SK-N-SH (cell line): ENCODE measurements at regions not wholly inside any gene's neighbourhood (a gene's known extent, or its start where the extent isn't known, plus 50 kb on each side); places are given as distances from the start of the nearest gene placed in this dataset.

ENCODE experiments used
- CTCF ChIA-PET: fragments of 300-600, 350-600 bp; formaldehyde crosslinking; extraction: SDS; loops from one replicate; lab custom pipeline; 2021; lab: Yijun Ruan, JAX
- POLR2A ChIA-PET: fragments of 350-600 bp; sonication (Branson Sonifier 250); formaldehyde crosslinking; extraction: SDS; loops from one replicate; lab custom pipeline; 2020; ENCODE audit warnings: antibody characterized with exemption, inconsistent platforms; lab: Yijun Ruan, JAX
- DNase-seq: peaks from one replicate; pipeline ENCODE4 v3.0.0; 2012
- H2AFZ ChIP-seq: fragments of 200-600 bp; sonication (generic); 2 replicates; pipeline ENCODE4 v1.8.1; 2016; ENCODE audit warnings: antibody characterized with exemption, mild to moderate bottlenecking, low read depth
- H3F3A ChIP-seq: fragments of 200-600 bp; sonication (generic); replicated peaks from 2 replicates; pipeline ENCODE3; 2016; ENCODE audit warnings: antibody characterized with exemption, mild to moderate bottlenecking; ENCODE audit not compliant: insufficient read depth
- H3K27ac ChIP-seq, 2 experiments: fragments of 200-500 bp in 1 of 2; fragments of 200-600 bp in 1 of 2; sonication (Bioruptor generic) in 1 of 2; sonication (generic), shearing (Covaris generic) in 1 of 2; 2 replicates each; pipeline versions ENCODE4 v1.5.1 to v1.6.1; 2014 to 2016; ENCODE audit warnings: low read depth in 2 of 2, inconsistent platforms in 1 of 2, low read length in 1 of 2, mild to moderate bottlenecking in 1 of 2, mixed read lengths in 1 of 2
- H3K27me3 ChIP-seq: fragments of 200-600 bp; sonication (generic), shearing (Covaris generic); 2 replicates; pipeline ENCODE4 v1.6.1; 2016; ENCODE audit warnings: mixed run types; ENCODE audit not compliant: insufficient read depth
- H3K36me3 ChIP-seq, 2 experiments: fragments of 200-500 bp in 1 of 2; fragments of 200-600 bp in 1 of 2; sonication (Bioruptor generic) in 1 of 2; sonication (generic) in 1 of 2; replicated peaks in 1 of 2; 2 replicates each; pipeline versions ENCODE3 to v1.5.1; 2014 to 2016; ENCODE audit warnings: low read length in 1 of 2, mild to moderate bottlenecking in 1 of 2; ENCODE audit not compliant: insufficient read depth in 2 of 2, control insufficient read depth in 1 of 2
- H3K4me1 ChIP-seq, 2 experiments: fragments of 200-500 bp in 1 of 2; fragments of 200-600 bp in 1 of 2; sonication (Bioruptor generic) in 1 of 2; sonication (generic), shearing (Covaris generic) in 1 of 2; 2 replicates each; pipeline versions ENCODE4 v1.5.1 to v1.6.1; 2014 to 2016; ENCODE audit warnings: low read depth in 1 of 2, low read length in 1 of 2, mixed run types in 1 of 2; ENCODE audit not compliant: insufficient read depth in 2 of 2, control insufficient read depth in 1 of 2
- H3K4me2 ChIP-seq: fragments of 200-600 bp; sonication (generic), shearing (Covaris generic); 2 replicates; pipeline ENCODE4 v1.6.1; 2017; ENCODE audit warnings: mixed run types
- H3K4me3 ChIP-seq, 2 experiments: fragments of 200-500 bp in 1 of 2; fragments of 200-600 bp in 1 of 2; sonication (Bioruptor generic) in 1 of 2; sonication (generic), shearing (Covaris generic) in 1 of 2; 2 replicates each; pipeline versions ENCODE4 v1.5.1 to v1.8.1; 2014 to 2016; ENCODE audit warnings: low read depth in 2 of 2, inconsistent platforms in 1 of 2, low read length in 1 of 2, mild to moderate bottlenecking in 1 of 2, mixed read lengths in 1 of 2, moderate library complexity in 1 of 2
- H3K79me2 ChIP-seq: fragments of 200-600 bp; sonication (generic); 2 replicates; pipeline ENCODE4 v1.8.1; 2017; ENCODE audit warnings: mild to moderate bottlenecking; ENCODE audit not compliant: insufficient read depth
- H3K9ac ChIP-seq: fragments of 200-600 bp; sonication (generic); 2 replicates; pipeline ENCODE4 v1.6.1; 2017; ENCODE audit warnings: mixed run types
- H3K9me2 ChIP-seq: fragments of 200-600 bp; sonication (generic); 2 replicates; pipeline ENCODE4 v1.6.1; 2017; ENCODE audit warnings: mixed run types
- H3K9me3 ChIP-seq: fragments of 200-600 bp; sonication (generic); 2 replicates; pipeline ENCODE4 v1.6.1; 2017; ENCODE audit warnings: mixed run types, mild to moderate bottlenecking, moderate library complexity
- H4K20me1 ChIP-seq: fragments of 200-600 bp; sonication (generic); 2 replicates; pipeline ENCODE4 v1.6.1; 2017; ENCODE audit warnings: mild to moderate bottlenecking, mixed run types; ENCODE audit not compliant: insufficient read depth
- EZH2phosphoT487 ChIP-seq: fragments of 200-600 bp; sonication (generic); IDR thresholded peaks from 2 replicates; pipeline ENCODE4 v1.6.1; 2017; ENCODE audit warnings: low read depth, mixed run types, mild to moderate bottlenecking, antibody characterized with exemption, moderate library complexity, borderline replicate concordance
- GATA2 ChIP-seq: sonication (generic); formaldehyde crosslinking; IDR thresholded peaks from 2 replicates; pipeline ENCODE4 v1.5.0; 2020; ENCODE audit warnings: mild to moderate bottlenecking, missing genetic modification reagents
- NFIC ChIP-seq: IDR thresholded peaks from 2 replicates; pipeline ENCODE4 v1.4.0; 2012; ENCODE audit warnings: borderline replicate concordance
- PBX3 ChIP-seq: IDR thresholded peaks from 2 replicates; pipeline ENCODE4; 2012
- RAD21 ChIP-seq: IDR thresholded peaks from 2 replicates; pipeline ENCODE4 v1.6.1; 2012; ENCODE audit warnings: mild to moderate bottlenecking, low read length
- RXRA ChIP-seq: IDR thresholded peaks from 2 replicates; pipeline ENCODE4 v1.4.0; 2012; ENCODE audit warnings: low read depth, mild to moderate bottlenecking, borderline replicate concordance
- TAF1 ChIP-seq: IDR thresholded peaks from 2 replicates; pipeline ENCODE4 v1.6.1; 2012; ENCODE audit warnings: low read depth, mild to moderate bottlenecking, low read length, moderate library complexity, borderline replicate concordance
- WGBS: methylation state at CpG from one replicate; pipeline ENCODE4 v1.1.6; 2017; ENCODE audit warnings: low lambda C conversion rate; 5-methylcytosine and 5-hydroxymethylcytosine counted together
- TF ChIP-seq, protein P1 (sequence below): fragments of 150-350 bp; IDR thresholded peaks from 2 replicates; pipeline ENCODE4 v1.6.1; 2016; ENCODE audit warnings: mild to moderate bottlenecking, low read depth, low read length
- TF ChIP-seq, protein P2 (sequence below): fragments of 150-350 bp; IDR thresholded peaks from 2 replicates; pipeline ENCODE4 v1.6.1; 2017; ENCODE audit warnings: antibody characterized with exemption, low read length, low read depth, borderline replicate concordance
- TF ChIP-seq, protein P3 (sequence below): fragments of 200-600 bp; sonication (generic); IDR thresholded peaks from 2 replicates; pipeline ENCODE4 v1.6.1; 2017; ENCODE audit warnings: antibody characterized with exemption, mild to moderate bottlenecking, moderate library complexity

GRCh38 chr2:116716444-116716843, 1098.0 kb upstream of the DDX18 start:
- H3K9me3 ChIP-seq = peaks cover 9% of the 10 kb centered on the region; the same call in 1 of the 2 replicates
- no peaks in the 10 kb centered on the region for H3K36me3 ChIP-seq
- no peaks in the 10 kb centered on the region for H3F3A ChIP-seq
- WGBS = 23% methylated on average over 2 of the region's 2 CpGs
- CTCF ChIA-PET = no interaction called here
- no peaks in the 10 kb centered on the region for H3K79me2 ChIP-seq
- H3K4me1 ChIP-seq = no peaks in the 10 kb centered on the region; a peak in 1 of 4 replicates
- no peak overlapping the region for H2AFZ ChIP-seq
- H4K20me1 ChIP-seq = no peaks in the 10 kb centered on the region
- no peak overlapping the region for H3K9ac ChIP-seq
- H3K4me3 ChIP-seq = no peak overlapping the region
- no peaks in the 10 kb centered on the region for H3K27me3 ChIP-seq
- no peaks in the 10 kb centered on the region for H3K9me2 ChIP-seq
- no peak for DNase-seq
- H3K4me2 ChIP-seq = no peak overlapping the region
- H3K27ac ChIP-seq = no peak overlapping the region
- POLR2A ChIA-PET = no interaction called here
- TF ChIP-seq PBX3 (no peak), EZH2phosphoT487 (no peak), NFIC (no peak), RAD21 (no peak)
- TF ChIP-seq, protein P1, sequence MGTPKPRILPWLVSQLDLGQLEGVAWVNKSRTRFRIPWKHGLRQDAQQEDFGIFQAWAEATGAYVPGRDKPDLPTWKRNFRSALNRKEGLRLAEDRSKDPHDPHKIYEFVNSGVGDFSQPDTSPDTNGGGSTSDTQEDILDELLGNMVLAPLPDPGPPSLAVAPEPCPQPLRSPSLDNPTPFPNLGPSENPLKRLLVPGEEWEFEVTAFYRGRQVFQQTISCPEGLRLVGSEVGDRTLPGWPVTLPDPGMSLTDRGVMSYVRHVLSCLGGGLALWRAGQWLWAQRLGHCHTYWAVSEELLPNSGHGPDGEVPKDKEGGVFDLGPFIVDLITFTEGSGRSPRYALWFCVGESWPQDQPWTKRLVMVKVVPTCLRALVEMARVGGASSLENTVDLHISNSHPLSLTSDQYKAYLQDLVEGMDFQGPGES = no peak
- TF ChIP-seq, protein P2, sequence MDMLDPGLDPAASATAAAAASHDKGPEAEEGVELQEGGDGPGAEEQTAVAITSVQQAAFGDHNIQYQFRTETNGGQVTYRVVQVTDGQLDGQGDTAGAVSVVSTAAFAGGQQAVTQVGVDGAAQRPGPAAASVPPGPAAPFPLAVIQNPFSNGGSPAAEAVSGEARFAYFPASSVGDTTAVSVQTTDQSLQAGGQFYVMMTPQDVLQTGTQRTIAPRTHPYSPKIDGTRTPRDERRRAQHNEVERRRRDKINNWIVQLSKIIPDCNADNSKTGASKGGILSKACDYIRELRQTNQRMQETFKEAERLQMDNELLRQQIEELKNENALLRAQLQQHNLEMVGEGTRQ = no peak
- TF ChIP-seq, protein P3, sequence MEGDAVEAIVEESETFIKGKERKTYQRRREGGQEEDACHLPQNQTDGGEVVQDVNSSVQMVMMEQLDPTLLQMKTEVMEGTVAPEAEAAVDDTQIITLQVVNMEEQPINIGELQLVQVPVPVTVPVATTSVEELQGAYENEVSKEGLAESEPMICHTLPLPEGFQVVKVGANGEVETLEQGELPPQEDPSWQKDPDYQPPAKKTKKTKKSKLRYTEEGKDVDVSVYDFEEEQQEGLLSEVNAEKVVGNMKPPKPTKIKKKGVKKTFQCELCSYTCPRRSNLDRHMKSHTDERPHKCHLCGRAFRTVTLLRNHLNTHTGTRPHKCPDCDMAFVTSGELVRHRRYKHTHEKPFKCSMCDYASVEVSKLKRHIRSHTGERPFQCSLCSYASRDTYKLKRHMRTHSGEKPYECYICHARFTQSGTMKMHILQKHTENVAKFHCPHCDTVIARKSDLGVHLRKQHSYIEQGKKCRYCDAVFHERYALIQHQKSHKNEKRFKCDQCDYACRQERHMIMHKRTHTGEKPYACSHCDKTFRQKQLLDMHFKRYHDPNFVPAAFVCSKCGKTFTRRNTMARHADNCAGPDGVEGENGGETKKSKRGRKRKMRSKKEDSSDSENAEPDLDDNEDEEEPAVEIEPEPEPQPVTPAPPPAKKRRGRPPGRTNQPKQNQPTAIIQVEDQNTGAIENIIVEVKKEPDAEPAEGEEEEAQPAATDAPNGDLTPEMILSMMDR = no peak

DNA sequence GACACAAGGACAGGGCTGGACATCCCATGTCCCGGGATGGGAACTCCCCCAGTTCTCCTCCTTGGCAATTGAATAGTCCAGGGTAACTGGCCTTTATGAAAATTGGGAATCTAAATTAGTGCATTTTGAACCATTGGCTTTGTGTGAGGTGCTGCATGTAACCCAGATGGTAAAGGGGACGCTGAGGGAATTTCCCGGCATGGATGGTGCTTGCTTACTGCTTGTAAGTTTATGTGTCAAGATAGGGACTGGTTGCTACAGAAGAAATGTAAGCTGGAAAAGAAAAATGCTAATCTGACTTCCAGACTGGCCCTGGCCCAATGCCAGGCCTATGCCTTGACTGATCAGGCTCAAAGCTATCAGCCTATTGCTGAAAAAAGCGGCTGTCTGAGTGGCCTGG, 1096.7 kb upstream of the DDX18 start:
- H3K27ac ChIP-seq = no peak overlapping the region
- H3K27me3 ChIP-seq = no peaks in the 10 kb centered on the region
- no peaks in the 10 kb centered on the region for H3K79me2 ChIP-seq
- H3K36me3 ChIP-seq = no peaks in the 10 kb centered on the region
- peaks cover 9% of the 10 kb centered on the region; the same call in 1 of the 2 replicates for H3K9me3 ChIP-seq
- no peak overlapping the region for H2AFZ ChIP-seq
- H3F3A ChIP-seq = no peaks in the 10 kb centered on the region
- TF ChIP-seq RXRA (no peak), TAF1 (no peak), RAD21 (no peak), GATA2 (no peak)
- TF ChIP-seq, all 33 proteins: peak for 0
- H3K4me2 ChIP-seq = no peak overlapping the region
- no peaks in the 10 kb centered on the region for H4K20me1 ChIP-seq
- no peaks in the 10 kb centered on the region; a peak in 1 of 4 replicates for H3K4me1 ChIP-seq
- WGBS = 29% methylated on average over 4 of the region's 4 CpGs
- no peak for DNase-seq
- no peaks in the 10 kb centered on the region for H3K9me2 ChIP-seq
- no peak overlapping the region for H3K9ac ChIP-seq
- ChIA-PET CTCF (interaction anchor here (1.3 kb wide), 1 partner anchor 12 kb away, joined by 4 read pairs; no protein-coding TSS in a partner anchor), POLR2A (no interaction called here)
- H3K4me3 ChIP-seq = no peak overlapping the region
